Ishikawa (cell line): ENCODE measurements at regions not wholly inside any gene's neighbourhood (a gene's known extent, or its start where the extent isn't known, plus 50 kb on each side); places are given as distances from the start of the nearest gene placed in this dataset.

Source experiments
- TEAD4 ChIP-seq: IDR thresholded peaks from 2 replicates; pipeline ENCODE4 v1.6.1; 2012
- ZBTB7A ChIP-seq: IDR thresholded peaks from 2 replicates; pipeline ENCODE4 v1.6.1; 2012; ENCODE audit warnings: low read depth
- TF ChIP-seq, protein P1 (sequence below): IDR thresholded peaks from 2 replicates; pipeline ENCODE4 v1.6.1; 2012

DNA sequence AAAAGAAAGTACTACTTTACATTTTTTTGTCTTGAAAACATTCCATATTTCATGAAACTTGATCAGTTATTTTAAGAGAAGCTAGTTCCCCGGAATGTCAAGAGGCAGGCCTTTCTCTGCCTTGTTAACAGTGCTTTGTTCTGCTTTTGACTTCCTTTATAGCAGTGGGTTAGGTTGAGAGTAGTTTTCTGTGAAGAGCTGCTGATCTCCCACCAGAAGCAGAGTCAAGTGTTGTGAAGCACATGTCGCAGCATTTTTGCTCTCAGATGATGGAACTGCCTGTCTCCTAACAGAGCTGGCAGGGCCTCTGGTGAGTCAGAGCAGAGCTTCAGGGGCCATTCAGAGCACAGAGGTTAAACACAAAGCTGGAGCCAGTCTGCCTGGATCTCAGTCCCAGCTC, 871.8 kb downstream of the SLC4A3 start:
- TF ChIP-seq TEAD4 (no peak), ZBTB7A (no peak)
- TF ChIP-seq, protein P1, sequence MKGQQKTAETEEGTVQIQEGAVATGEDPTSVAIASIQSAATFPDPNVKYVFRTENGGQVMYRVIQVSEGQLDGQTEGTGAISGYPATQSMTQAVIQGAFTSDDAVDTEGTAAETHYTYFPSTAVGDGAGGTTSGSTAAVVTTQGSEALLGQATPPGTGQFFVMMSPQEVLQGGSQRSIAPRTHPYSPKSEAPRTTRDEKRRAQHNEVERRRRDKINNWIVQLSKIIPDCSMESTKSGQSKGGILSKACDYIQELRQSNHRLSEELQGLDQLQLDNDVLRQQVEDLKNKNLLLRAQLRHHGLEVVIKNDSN = no peak
